LNCaP clone FGC (cell line): ENCODE measurements at regions not wholly inside any gene's neighbourhood (a gene's known extent, or its start where the extent isn't known, plus 50 kb on each side); places are given as distances from the start of the nearest gene placed in this dataset.

Experiments
- DNase-seq: peaks from one replicate; pipeline ENCODE4 v3.0.0-alpha.2; 2011; ENCODE audit warnings: low read depth
- H3K4me3 ChIP-seq: 2 replicates; pipeline ENCODE4 v1.5.1; 2011; ENCODE audit warnings: mild to moderate bottlenecking, low read depth, low read length, control low read depth
- CTCF ChIP-seq: IDR thresholded peaks from 2 replicates; pipeline ENCODE4 v1.5.1; 2012; ENCODE audit warnings: mild to moderate bottlenecking; ENCODE audit not compliant: control insufficient read depth, insufficient read depth; ENCODE audit errors: extremely low read depth

DNA sequence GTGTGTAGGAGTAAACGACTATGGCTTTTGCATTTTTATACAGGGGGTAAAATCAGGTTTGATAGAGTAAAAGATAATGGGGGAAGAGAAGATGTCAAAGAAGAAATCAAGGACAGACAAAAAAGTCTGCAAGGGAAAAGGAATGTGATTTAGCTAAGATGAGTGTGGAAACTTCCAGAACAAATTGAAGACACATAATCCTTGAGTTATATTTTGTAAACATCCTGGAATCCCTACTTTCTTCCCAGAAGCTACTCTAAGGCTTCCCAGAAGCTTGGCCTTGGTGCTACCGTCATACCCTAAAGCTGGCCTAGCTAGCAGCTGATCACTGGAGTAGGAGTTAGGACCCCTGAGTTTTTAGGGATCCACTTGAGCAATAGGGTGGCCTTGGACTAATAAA, 82.4 kb downstream of the BLID start:
- H3K4me3 ChIP-seq, result no peak overlapping the region
- no peak for TF ChIP-seq CTCF
- no peak for DNase-seq

- H3K4me3 ChIP-seq, result no peak overlapping the region
- no peak for TF ChIP-seq CTCF
- DNase-seq, result no peak
These were observed 82.8 kb downstream of the BLID start for GRCh38 chr11:122033193-122033592.

DNA sequence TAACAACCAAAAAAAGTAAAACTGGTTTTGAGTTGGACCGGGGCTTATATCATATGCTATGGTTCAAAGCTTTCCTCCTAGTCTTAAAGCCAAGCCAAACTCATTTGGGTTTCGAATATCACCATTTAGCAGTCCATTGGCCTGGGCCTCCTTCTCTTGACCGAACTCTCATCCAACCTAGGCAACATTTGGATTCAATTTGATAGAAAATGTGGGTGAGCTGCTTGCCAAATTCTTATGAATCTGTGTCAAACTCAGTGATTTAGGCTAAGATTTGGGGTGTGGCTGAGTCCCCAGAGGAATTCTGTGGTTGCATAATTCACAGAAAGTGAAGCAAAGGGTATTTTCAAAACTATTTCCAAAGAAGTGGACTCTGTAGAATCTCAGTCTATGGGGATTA, 83.7 kb downstream of the BLID start:
- H3K4me3 ChIP-seq, result no peak overlapping the region
- no peak for TF ChIP-seq CTCF
- DNase-seq, result no peak

GRCh38 chr11:122031813-122032212, 84.2 kb downstream of the BLID start:
- no peak overlapping the region for H3K4me3 ChIP-seq
- TF ChIP-seq CTCF, result no peak
- DNase-seq, result no peak

DNA sequence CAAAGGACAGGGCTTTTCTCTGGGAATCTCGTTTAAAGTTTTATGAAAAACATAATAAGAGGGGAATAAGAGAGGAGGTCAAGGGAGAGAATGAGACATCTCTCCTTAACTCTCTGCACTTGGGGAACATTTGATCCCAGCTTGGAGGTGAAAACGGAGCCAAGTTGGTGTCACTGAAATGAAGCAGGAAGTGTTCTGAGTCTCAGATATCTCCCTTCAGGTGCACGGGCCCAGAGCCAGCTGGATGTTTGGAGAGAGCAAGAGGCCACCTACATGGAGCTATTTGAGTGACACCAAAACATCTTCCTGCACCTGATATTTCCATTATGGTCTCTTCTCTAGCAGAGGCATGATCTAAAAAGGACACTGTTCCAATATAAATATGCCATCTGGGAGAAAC, 85.7 kb downstream of the BLID start:
- TF ChIP-seq CTCF, result no peak
- no peak for DNase-seq

DNA sequence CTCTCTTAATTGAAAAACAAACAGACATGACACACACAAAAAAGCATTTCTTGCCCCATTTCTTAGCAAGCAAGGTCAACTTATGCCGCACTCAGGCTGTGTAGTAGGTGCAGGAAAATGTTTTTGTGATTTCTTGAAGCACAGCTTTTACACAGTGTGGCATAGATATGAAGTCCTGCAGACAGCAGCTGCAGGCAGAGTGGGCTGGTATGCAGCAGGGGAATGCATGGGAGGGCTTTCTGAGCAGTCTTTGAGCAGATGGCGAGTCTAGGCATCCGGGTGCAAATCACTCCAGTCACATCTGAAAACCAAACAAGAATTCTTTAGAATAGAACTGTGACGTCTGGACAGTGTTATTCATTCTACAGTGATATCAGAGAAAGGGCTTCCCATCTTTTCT, 87.5 kb downstream of the BLID start:
- no peak for DNase-seq
- H3K4me3 ChIP-seq, result no peak overlapping the region
- no peak for TF ChIP-seq CTCF

More for the DNA sequence above, 85.7 kb downstream of the BLID start:
- no peak overlapping the region for H3K4me3 ChIP-seq

DNA sequence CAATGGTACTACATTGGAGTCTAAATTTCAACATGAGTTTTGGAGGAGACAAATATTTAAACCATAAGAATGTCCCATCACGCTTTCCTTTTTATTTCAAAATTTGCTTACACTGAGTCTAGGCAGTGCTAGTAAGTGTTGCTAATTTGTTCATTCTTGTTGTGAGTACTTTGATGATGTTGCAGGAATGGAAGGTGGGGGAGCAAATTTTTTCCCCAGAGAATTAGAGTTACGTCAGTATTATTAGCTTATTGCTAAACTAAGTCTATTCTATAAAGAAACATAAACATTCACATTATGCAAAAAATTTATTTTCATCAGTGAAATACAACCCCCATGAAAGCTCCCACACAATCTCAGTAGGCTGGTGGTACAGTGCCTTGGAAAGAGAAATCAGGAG, 88.0 kb downstream of the BLID start:
- DNase-seq, result no peak
- no peak for TF ChIP-seq CTCF
- no peak overlapping the region for H3K4me3 ChIP-seq
